ENCODE measurements at regions not wholly inside any gene's neighbourhood (a gene's known extent, or its start where the extent isn't known, plus 50 kb on each side); places are given as distances from the start of the nearest gene placed in this dataset.

GRCh38 chr1:50278961-50279360 lies 144.3 kb downstream of the DMRTA2 start:
- DNase-seq (ENCODE audit: low read depth): no peak
- no peak overlapping the region for H3K4me3 ChIP-seq (ENCODE audit: low read depth, low read length)
- TF ChIP-seq CTCF (conservative IDR thresholded peaks at IDR 0.05; ENCODE audit: low read depth, low read length): no peak

GRCh38 chr1:50278410-50278809 lies 144.8 kb downstream of the DMRTA2 start:
- H3K4me3 ChIP-seq (ENCODE audit: low read depth, low read length): no peak overlapping the region
- DNase-seq (ENCODE audit: low read depth): no peak
- TF ChIP-seq CTCF (conservative IDR thresholded peaks at IDR 0.05; ENCODE audit: low read depth, low read length): no peak

GRCh38 chr1:50275566-50275965 lies 147.7 kb downstream of the DMRTA2 start:
- H3K4me3 ChIP-seq (ENCODE audit: low read depth, low read length): no peak overlapping the region
- TF ChIP-seq CTCF (conservative IDR thresholded peaks at IDR 0.05; ENCODE audit: low read depth, low read length): no peak
- DNase-seq (ENCODE audit: low read depth): no peak

GRCh38 chr1:50272912-50273311 lies 150.3 kb downstream of the DMRTA2 start:
- TF ChIP-seq CTCF (conservative IDR thresholded peaks at IDR 0.05; ENCODE audit: low read depth, low read length): no peak
- H3K4me3 ChIP-seq (ENCODE audit: low read depth, low read length): no peak overlapping the region
- no peak for DNase-seq (ENCODE audit: low read depth)

GRCh38 chr1:50271968-50272578 lies 151.2 kb downstream of the DMRTA2 start:
- H3K4me3 ChIP-seq (ENCODE audit: low read depth, low read length): no peak overlapping the region
- peak; percentile 81 for TF ChIP-seq CTCF (conservative IDR thresholded peaks at IDR 0.05; ENCODE audit: low read depth, low read length)
- no peak for DNase-seq (ENCODE audit: low read depth)

- H3K4me3 ChIP-seq (ENCODE audit: low read depth, low read length): no peak overlapping the region
- no peak for TF ChIP-seq CTCF (conservative IDR thresholded peaks at IDR 0.05; ENCODE audit: low read depth, low read length)
- no peak for DNase-seq (ENCODE audit: low read depth)
Observed at GRCh38 chr1:50271337-50271736, 151.9 kb downstream of the DMRTA2 start.

GRCh38 chr1:50270926-50271325 lies 152.3 kb downstream of the DMRTA2 start:
- H3K4me3 ChIP-seq (ENCODE audit: low read depth, low read length): no peak overlapping the region
- DNase-seq (ENCODE audit: low read depth): no peak
- TF ChIP-seq CTCF (conservative IDR thresholded peaks at IDR 0.05; ENCODE audit: low read depth, low read length): no peak
